ENCODE measurements at regions not wholly inside any gene's neighbourhood (a gene's known extent, or its start where the extent isn't known, plus 50 kb on each side); places are given as distances from the start of the nearest gene placed in this dataset.

- no peaks in the 10 kb centered on the region for H3F3A ChIP-seq (ENCODE audit: insufficient read depth, low read length, poor library complexity, severe bottlenecking)
- no peak for TF ChIP-seq RAD21 (conservative IDR thresholded peaks at IDR 0.05)
- TF ChIP-seq EZH2 (IDR thresholded peaks at IDR 0.05; ENCODE audit: borderline replicate concordance, insufficient read depth, low read length, poor library complexity, severe bottlenecking) = no peak
- TF ChIP-seq, protein P1, sequence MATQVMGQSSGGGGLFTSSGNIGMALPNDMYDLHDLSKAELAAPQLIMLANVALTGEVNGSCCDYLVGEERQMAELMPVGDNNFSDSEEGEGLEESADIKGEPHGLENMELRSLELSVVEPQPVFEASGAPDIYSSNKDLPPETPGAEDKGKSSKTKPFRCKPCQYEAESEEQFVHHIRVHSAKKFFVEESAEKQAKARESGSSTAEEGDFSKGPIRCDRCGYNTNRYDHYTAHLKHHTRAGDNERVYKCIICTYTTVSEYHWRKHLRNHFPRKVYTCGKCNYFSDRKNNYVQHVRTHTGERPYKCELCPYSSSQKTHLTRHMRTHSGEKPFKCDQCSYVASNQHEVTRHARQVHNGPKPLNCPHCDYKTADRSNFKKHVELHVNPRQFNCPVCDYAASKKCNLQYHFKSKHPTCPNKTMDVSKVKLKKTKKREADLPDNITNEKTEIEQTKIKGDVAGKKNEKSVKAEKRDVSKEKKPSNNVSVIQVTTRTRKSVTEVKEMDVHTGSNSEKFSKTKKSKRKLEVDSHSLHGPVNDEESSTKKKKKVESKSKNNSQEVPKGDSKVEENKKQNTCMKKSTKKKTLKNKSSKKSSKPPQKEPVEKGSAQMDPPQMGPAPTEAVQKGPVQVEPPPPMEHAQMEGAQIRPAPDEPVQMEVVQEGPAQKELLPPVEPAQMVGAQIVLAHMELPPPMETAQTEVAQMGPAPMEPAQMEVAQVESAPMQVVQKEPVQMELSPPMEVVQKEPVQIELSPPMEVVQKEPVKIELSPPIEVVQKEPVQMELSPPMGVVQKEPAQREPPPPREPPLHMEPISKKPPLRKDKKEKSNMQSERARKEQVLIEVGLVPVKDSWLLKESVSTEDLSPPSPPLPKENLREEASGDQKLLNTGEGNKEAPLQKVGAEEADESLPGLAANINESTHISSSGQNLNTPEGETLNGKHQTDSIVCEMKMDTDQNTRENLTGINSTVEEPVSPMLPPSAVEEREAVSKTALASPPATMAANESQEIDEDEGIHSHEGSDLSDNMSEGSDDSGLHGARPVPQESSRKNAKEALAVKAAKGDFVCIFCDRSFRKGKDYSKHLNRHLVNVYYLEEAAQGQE (IDR thresholded peaks at IDR 0.05; ENCODE audit: borderline replicate concordance) = no peak
- TF ChIP-seq SMC3 (conservative IDR thresholded peaks at IDR 0.05; ENCODE audit: poor library complexity) = no peak
- no peak for TF ChIP-seq POLR2AphosphoS5 (IDR thresholded peaks at IDR 0.05)
- TF ChIP-seq MXI1 (conservative IDR thresholded peaks at IDR 0.05; ENCODE audit: poor library complexity, severe bottlenecking) = no peak
- no peak for TF ChIP-seq CTCF (IDR thresholded peaks at IDR 0.05; ENCODE audit: poor library complexity, severe bottlenecking)
- TF ChIP-seq EP300 (conservative IDR thresholded peaks at IDR 0.05; ENCODE audit: poor library complexity, severe bottlenecking) = no peak
- no peak for TF ChIP-seq TAF1 (IDR thresholded peaks at IDR 0.05; ENCODE audit: low read depth)
- H3K4me3 ChIP-seq (ENCODE audit: low read length) = no peak overlapping the region
- no peaks in the 10 kb centered on the region for H4K20me1 ChIP-seq (ENCODE audit: insufficient read depth)
- H3K27ac ChIP-seq (ENCODE audit: low read length) = no peak overlapping the region
- no peaks in the 10 kb centered on the region for H3K36me3 ChIP-seq (ENCODE audit: insufficient read depth, low read length)
- no peaks in the 10 kb centered on the region for H3K9me3 ChIP-seq (ENCODE audit: low read length)
- H3K9ac ChIP-seq (ENCODE audit: low read length) = no peak overlapping the region
- H3K9me2 ChIP-seq (ENCODE audit: insufficient read depth, low read length) = no peaks in the 10 kb centered on the region
- no peaks in the 10 kb centered on the region for H3K79me2 ChIP-seq (replicated peaks; ENCODE audit: insufficient read depth, low read length)
- H3K4me2 ChIP-seq (ENCODE audit: low read length) = no peak overlapping the region
- H2AFZ ChIP-seq (ENCODE audit: low read depth, low read length) = no peak overlapping the region
- no peaks in the 10 kb centered on the region for H3K27me3 ChIP-seq (ENCODE audit: insufficient read depth, low read depth, low read length)
Measured at GRCh38 chr4:12244973-12245372, 816.3 kb upstream of the HS3ST1 start.

- Histone ChIP-seq H3K79me2 (replicated peaks; ENCODE audit: insufficient read depth, low read length) (no peaks in the 10 kb centered on the region), H3K9ac (ENCODE audit: low read length) (no peak overlapping the region), H2AFZ (ENCODE audit: low read depth, low read length) (no peak overlapping the region), H3K27me3 (ENCODE audit: insufficient read depth, low read depth, low read length) (no peaks in the 10 kb centered on the region), H3K9me3 (ENCODE audit: low read length) (no peaks in the 10 kb centered on the region), H3K4me2 (ENCODE audit: low read length) (no peak overlapping the region), H3K9me2 (ENCODE audit: insufficient read depth, low read length) (no peaks in the 10 kb centered on the region), H3K27ac (ENCODE audit: low read length) (no peak overlapping the region), H4K20me1 (ENCODE audit: insufficient read depth) (no peaks in the 10 kb centered on the region), H3K4me3 (ENCODE audit: low read length) (no peak overlapping the region), H3K36me3 (ENCODE audit: insufficient read depth, low read length) (no peaks in the 10 kb centered on the region), H3F3A (ENCODE audit: insufficient read depth, low read length, poor library complexity, severe bottlenecking) (no peaks in the 10 kb centered on the region)
- TF ChIP-seq POLR2AphosphoS5 (IDR thresholded peaks at IDR 0.05) = no peak
- no peak for TF ChIP-seq CTCF (IDR thresholded peaks at IDR 0.05; ENCODE audit: poor library complexity, severe bottlenecking)
- TF ChIP-seq, protein P1 (IDR thresholded peaks at IDR 0.05; ENCODE audit: borderline replicate concordance) = no peak
- no peak for TF ChIP-seq TAF1 (IDR thresholded peaks at IDR 0.05; ENCODE audit: low read depth)
- TF ChIP-seq MXI1 (conservative IDR thresholded peaks at IDR 0.05; ENCODE audit: poor library complexity, severe bottlenecking) = no peak
- TF ChIP-seq EZH2 (IDR thresholded peaks at IDR 0.05; ENCODE audit: borderline replicate concordance, insufficient read depth, low read length, poor library complexity, severe bottlenecking) = no peak
- no peak for TF ChIP-seq RAD21 (conservative IDR thresholded peaks at IDR 0.05)
Measured at GRCh38 chr4:12242354-12242753, 813.7 kb upstream of the HS3ST1 start.
